DOHH2 (cell line): ENCODE measurements at regions not wholly inside any gene's neighbourhood (a gene's known extent, or its start where the extent isn't known, plus 50 kb on each side); places are given as distances from the start of the nearest gene placed in this dataset.

ENCODE experiments used
- CTCF ChIP-seq: fragments of 200-600 bp; sonication (generic); IDR thresholded peaks from one replicate; pipeline ENCODE4 v1.5.1; 2014; ENCODE audit warnings: antibody characterized with exemption, mild to moderate bottlenecking, low read depth, low read length; ENCODE audit not compliant: poor library complexity, severe bottlenecking
- EZH2phosphoT487 ChIP-seq: fragments of 200-600 bp; sonication (generic); IDR thresholded peaks from 2 replicates; pipeline ENCODE4 v1.6.1; 2017; ENCODE audit warnings: borderline replicate concordance, mild to moderate bottlenecking, antibody characterized with exemption, low read length, moderate library complexity, mixed read lengths

- TF ChIP-seq CTCF (no peak), EZH2phosphoT487 (no peak)
These were observed 731.2 kb upstream of the IGFBP3 start for GRCh38 chr7:46652317-46652716.
